Endothelial cell of umbilical vein (primary cell): ENCODE measurements at regions not wholly inside any gene's neighbourhood (a gene's known extent, or its start where the extent isn't known, plus 50 kb on each side); places are given as distances from the start of the nearest gene placed in this dataset.

Experiments
- BruUV-seq: library from RNA; stranded (reverse); fragments of 400-500 nt; replicated peaks from 2 replicates; lab custom pipeline; 2021; lab: Mats Ljungman, UMichigan
- CTCF ChIA-PET: fragments of 300-600, 350-600 bp; sonication (Branson Sonifier 250); formaldehyde crosslinking; loops from one replicate; lab custom pipeline; 2021; ENCODE audit warnings: antibody characterized with exemption, inconsistent platforms; lab: Charles Lee
- POLR2A ChIA-PET: fragments of 300-600, 350-600 bp; sonication (Branson Sonifier 250); formaldehyde crosslinking; loops from one replicate; lab custom pipeline; 2021; ENCODE audit warnings: antibody characterized with exemption, inconsistent platforms; lab: Charles Lee
- DNase-seq: peaks from one replicate; pipeline ENCODE4 v3.0.0-alpha.2; 2011; ENCODE audit warnings: low read depth, low spot score
- FAIRE-seq: peaks from 2 replicates; lab custom pipeline; 2011; peaks lifted over from hg19 to GRCh38; lab: Jason Lieb, UNC
- H2AFZ ChIP-seq: 2 replicates; pipeline ENCODE4 v1.6.0; 2012; ENCODE audit warnings: low read depth, low read length, control low read depth, inconsistent platforms
- H3K27ac ChIP-seq: 2 replicates; pipeline ENCODE4 v1.5.1; 2011; ENCODE audit warnings: low read depth, mild to moderate bottlenecking, control low read depth, low read length, moderate library complexity; ENCODE audit not compliant: insufficient read depth
- H3K27me3 ChIP-seq, 2 experiments: 2 replicates each; pipeline versions ENCODE4 v1.6.0 to v1.6.1; 2011; ENCODE audit warnings: low read length in 2 of 2, mixed read lengths in 1 of 2; ENCODE audit not compliant: control insufficient read depth in 2 of 2, insufficient read depth in 2 of 2
- H3K36me3 ChIP-seq, 2 experiments: 2 replicates in 1 of 2; 3 replicates in 1 of 2; pipeline ENCODE4 v1.5.1; 2011; ENCODE audit warnings: low read length in 2 of 2, mild to moderate bottlenecking in 1 of 2, moderate library complexity in 1 of 2; ENCODE audit not compliant: control insufficient read depth in 2 of 2, insufficient read depth in 2 of 2; ENCODE audit errors: extremely low read depth in 1 of 2
- H3K4me1 ChIP-seq: 3 replicates; pipeline ENCODE4 v1.5.1; 2011; ENCODE audit warnings: mild to moderate bottlenecking, low read length; ENCODE audit not compliant: control insufficient read depth, insufficient read depth; ENCODE audit errors: extremely low read depth
- H3K4me2 ChIP-seq: 2 replicates; pipeline ENCODE4 v1.6.1; 2011; ENCODE audit warnings: low read length, control low read depth, mixed read lengths; ENCODE audit not compliant: insufficient read depth
- H3K4me3 ChIP-seq, 3 experiments: fragments of 200-600 bp in 1 of 3; sonication (generic), shearing (Covaris generic) in 1 of 3; replicated peaks in 1 of 3; 2 replicates each; pipeline ENCODE4 v1.5.1; 2011 to 2016; ENCODE audit warnings: control low read depth in 3 of 3, low read length in 3 of 3, mild to moderate bottlenecking in 2 of 3, inconsistent platforms in 1 of 3, low read depth in 1 of 3, moderate library complexity in 1 of 3; ENCODE audit not compliant: insufficient read depth in 1 of 3
- H3K79me2 ChIP-seq: 2 replicates; pipeline ENCODE4 v1.6.0; 2012; ENCODE audit warnings: low read length, inconsistent platforms; ENCODE audit not compliant: control insufficient read depth, insufficient read depth
- H3K9ac ChIP-seq: replicated peaks from 2 replicates; pipeline ENCODE3; 2011; ENCODE audit warnings: low read length, control low read depth; ENCODE audit not compliant: insufficient read depth; ENCODE audit errors: extremely low read depth
- H3K9me1 ChIP-seq: replicated peaks from 3 replicates; pipeline ENCODE4 v1.6.0; 2011; ENCODE audit warnings: mild to moderate bottlenecking, low read length; ENCODE audit not compliant: control insufficient read depth, insufficient read depth; ENCODE audit errors: extremely low read depth
- H3K9me3 ChIP-seq: replicated peaks from 2 replicates; pipeline ENCODE4 v1.5.1; 2012; ENCODE audit warnings: low read length, inconsistent platforms; ENCODE audit not compliant: control insufficient read depth, insufficient read depth
- H4K20me1 ChIP-seq: replicated peaks from 2 replicates; pipeline ENCODE3; 2011; ENCODE audit warnings: mild to moderate bottlenecking, low read length; ENCODE audit not compliant: control insufficient read depth, insufficient read depth; ENCODE audit errors: extremely low read depth
- EZH2 ChIP-seq: IDR thresholded peaks from 2 replicates; pipeline ENCODE4 v1.6.1; 2012; ENCODE audit warnings: borderline replicate concordance, low read depth, mild to moderate bottlenecking, moderate library complexity, low read length, inconsistent platforms; ENCODE audit not compliant: severe bottlenecking
- FOS ChIP-seq: IDR thresholded peaks from 2 replicates; pipeline ENCODE4 v1.6.1; 2011; ENCODE audit warnings: mild to moderate bottlenecking, low read length, moderate library complexity, borderline replicate concordance; ENCODE audit not compliant: insufficient read depth
- GATA2 ChIP-seq: IDR thresholded peaks from 2 replicates; pipeline ENCODE4 v1.7.0; 2011; ENCODE audit warnings: low read depth, mild to moderate bottlenecking, moderate library complexity, mixed read lengths, low read length; ENCODE audit not compliant: insufficient read length, insufficient read depth
- JUN ChIP-seq: IDR thresholded peaks from 2 replicates; pipeline ENCODE4 v1.6.1; 2011; ENCODE audit warnings: borderline replicate concordance, low read depth; ENCODE audit not compliant: insufficient read length, insufficient read depth
- MYC ChIP-seq: IDR thresholded peaks from one replicate; pipeline ENCODE4 v1.6.1; 2011; ENCODE audit warnings: mild to moderate bottlenecking, low read depth, low read length
- POLR2A ChIP-seq: IDR thresholded peaks from 2 replicates; pipeline ENCODE4 v1.6.1; 2012; ENCODE audit warnings: low read depth, mild to moderate bottlenecking, control low read depth, low read length
- POLR2AphosphoS5 ChIP-seq: IDR thresholded peaks from 2 replicates; pipeline ENCODE4 v1.6.1; 2012; ENCODE audit warnings: low read depth, mild to moderate bottlenecking, control low read depth, low read length, moderate library complexity; ENCODE audit not compliant: insufficient read depth
- dilution Hi-C: fragments of 300-500 bp; cut with MboI; formaldehyde crosslinking; loops from one replicate; pipeline ENCODE4 v1.15.0; 2019; ENCODE audit warnings: low sequenced_read_pairs; ENCODE audit not compliant: extremely low pct_ligation_motif_present
- intact Hi-C: fragments of 100-400 bp; cut with micrococcal nuclease; formaldehyde crosslinking; loops from one replicate; pipeline ENCODE4 v1.10.0; 2022
- TF ChIP-seq, protein P1 (sequence below): IDR thresholded peaks from 2 replicates; pipeline ENCODE4 v1.6.1; 2011; ENCODE audit not compliant: insufficient read depth, insufficient read length
- TF ChIP-seq, protein P2 (sequence below), 2 donors: IDR thresholded peaks; 1 replicate in 1 of 2; 2 replicates in 1 of 2; pipeline ENCODE4 v1.5.1; 2011; ENCODE audit warnings: low read length in 2 of 2, mild to moderate bottlenecking in 2 of 2, moderate library complexity in 2 of 2, control low read depth in 1 of 2, inconsistent platforms in 1 of 2, low read depth in 1 of 2; ENCODE audit not compliant: insufficient read depth in 1 of 2; ENCODE audit errors: extremely low read depth in 1 of 2

DNA sequence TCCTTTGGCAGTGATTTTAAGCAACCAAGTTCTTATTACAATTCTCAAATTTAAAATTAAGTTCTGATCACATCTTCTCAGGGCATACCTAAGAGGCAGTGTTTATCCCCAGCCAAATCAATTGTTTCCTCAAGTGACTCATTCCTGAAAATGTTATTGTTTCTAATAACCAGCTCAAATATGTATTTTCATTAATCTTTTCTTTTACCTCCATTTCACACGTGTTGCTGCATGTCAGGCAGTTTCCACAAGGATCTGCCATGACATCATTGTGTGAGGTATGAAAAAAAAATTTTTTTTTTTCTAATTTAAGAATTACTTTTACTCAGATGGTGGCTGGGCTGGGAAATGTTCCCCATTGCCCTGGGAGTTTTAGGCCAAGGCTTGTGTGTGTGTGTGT is 113.0 kb upstream of the NTRK2 start:
- FAIRE-seq = no peak
- Histone ChIP-seq H3K79me2 (no peaks in the 10 kb centered on the region), H3K36me3 (no peaks in the 10 kb centered on the region), H3K4me3 (no peak overlapping the region), H3K27ac (no peak overlapping the region), H3K4me2 (no peak overlapping the region), H3K9me1 (no peaks in the 10 kb centered on the region), H2AFZ (no peak overlapping the region), H3K9me3 (no peaks in the 10 kb centered on the region), H3K4me1 (no peaks in the 10 kb centered on the region), H3K27me3 (no peaks in the 10 kb centered on the region), H4K20me1 (no peaks in the 10 kb centered on the region), H3K9ac (no peak overlapping the region)
- dilution Hi-C loops (no loop called here), intact Hi-C loops (no loop called here)
- TF ChIP-seq, protein P1, sequence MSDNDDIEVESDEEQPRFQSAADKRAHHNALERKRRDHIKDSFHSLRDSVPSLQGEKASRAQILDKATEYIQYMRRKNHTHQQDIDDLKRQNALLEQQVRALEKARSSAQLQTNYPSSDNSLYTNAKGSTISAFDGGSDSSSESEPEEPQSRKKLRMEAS = no peak
- TF ChIP-seq JUN (no peak), POLR2AphosphoS5 (no peak), FOS (no peak), GATA2 (no peak), MYC (no peak), POLR2A (no peak), EZH2 (no peak)
- TF ChIP-seq, protein P2, sequence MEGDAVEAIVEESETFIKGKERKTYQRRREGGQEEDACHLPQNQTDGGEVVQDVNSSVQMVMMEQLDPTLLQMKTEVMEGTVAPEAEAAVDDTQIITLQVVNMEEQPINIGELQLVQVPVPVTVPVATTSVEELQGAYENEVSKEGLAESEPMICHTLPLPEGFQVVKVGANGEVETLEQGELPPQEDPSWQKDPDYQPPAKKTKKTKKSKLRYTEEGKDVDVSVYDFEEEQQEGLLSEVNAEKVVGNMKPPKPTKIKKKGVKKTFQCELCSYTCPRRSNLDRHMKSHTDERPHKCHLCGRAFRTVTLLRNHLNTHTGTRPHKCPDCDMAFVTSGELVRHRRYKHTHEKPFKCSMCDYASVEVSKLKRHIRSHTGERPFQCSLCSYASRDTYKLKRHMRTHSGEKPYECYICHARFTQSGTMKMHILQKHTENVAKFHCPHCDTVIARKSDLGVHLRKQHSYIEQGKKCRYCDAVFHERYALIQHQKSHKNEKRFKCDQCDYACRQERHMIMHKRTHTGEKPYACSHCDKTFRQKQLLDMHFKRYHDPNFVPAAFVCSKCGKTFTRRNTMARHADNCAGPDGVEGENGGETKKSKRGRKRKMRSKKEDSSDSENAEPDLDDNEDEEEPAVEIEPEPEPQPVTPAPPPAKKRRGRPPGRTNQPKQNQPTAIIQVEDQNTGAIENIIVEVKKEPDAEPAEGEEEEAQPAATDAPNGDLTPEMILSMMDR (IDR thresholded peaks at IDR 0.05; ENCODE audit: extremely low read depth in 1 of 2, insufficient read depth in 1 of 2, low read depth in 1 of 2, low read length in 2 of 2) = no peak
- BruUV-seq = no TSS peak
- ChIA-PET POLR2A (no interaction called here), CTCF (no interaction called here)
- no peak for DNase-seq
